H9 (cell line): ENCODE measurements at regions not wholly inside any gene's neighbourhood (a gene's known extent, or its start where the extent isn't known, plus 50 kb on each side); places are given as distances from the start of the nearest gene placed in this dataset.

Experiments
- DNase-seq: peaks from one replicate; pipeline ENCODE4 v3.0.0-alpha.2; 2017
- H2AFZ ChIP-seq: one replicate; pipeline ENCODE4 v1.6.1; 2013; ENCODE audit warnings: mild to moderate bottlenecking, low read length, control low read depth, moderate library complexity
- H2AK5ac ChIP-seq: 2 replicates; pipeline ENCODE4 v1.6.1; 2013; ENCODE audit warnings: low read length, control low read depth, mixed read lengths; ENCODE audit not compliant: insufficient read length
- H2BK120ac ChIP-seq: one replicate; pipeline ENCODE4 v1.6.1; 2013; ENCODE audit warnings: low read depth, mild to moderate bottlenecking, low read length, control low read depth, inconsistent platforms; ENCODE audit not compliant: poor library complexity, severe bottlenecking
- H2BK12ac ChIP-seq: 2 replicates; pipeline ENCODE4 v1.6.1; 2013; ENCODE audit warnings: low read length, control low read depth, mixed read lengths, low read depth; ENCODE audit not compliant: insufficient read length
- H2BK15ac ChIP-seq: 2 replicates; pipeline ENCODE4 v1.6.1; 2013; ENCODE audit warnings: low read depth, low read length, control low read depth
- H2BK20ac ChIP-seq: one replicate; pipeline ENCODE4 v1.6.1; 2013; ENCODE audit warnings: low read depth, mild to moderate bottlenecking, low read length, control low read depth, inconsistent platforms; ENCODE audit not compliant: poor library complexity, severe bottlenecking
- H2BK5ac ChIP-seq: 2 replicates; pipeline ENCODE4 v1.6.1; 2013; ENCODE audit warnings: low read length, control low read depth, mixed read lengths; ENCODE audit not compliant: insufficient read length
- H3K14ac ChIP-seq: 2 replicates; pipeline ENCODE4 v1.6.1; 2013; ENCODE audit warnings: low read length, control low read depth; ENCODE audit not compliant: insufficient read depth
- H3K18ac ChIP-seq: 2 replicates; pipeline ENCODE4 v1.6.1; 2013; ENCODE audit warnings: low read depth, mild to moderate bottlenecking, mixed read lengths, low read length, control low read depth; ENCODE audit not compliant: insufficient read length
- H3K23ac ChIP-seq: 2 replicates; pipeline ENCODE4 v1.6.1; 2013; ENCODE audit warnings: low read length, control low read depth, mixed read lengths, low read depth; ENCODE audit not compliant: insufficient read length
- H3K23me2 ChIP-seq: 2 replicates; pipeline ENCODE4 v1.6.1; 2013; ENCODE audit warnings: low read depth, mild to moderate bottlenecking, mixed read lengths, low read length, control low read depth; ENCODE audit not compliant: insufficient read length, poor library complexity, severe bottlenecking
- H3K27ac ChIP-seq: 2 replicates; pipeline ENCODE4 v1.5.1; 2013; ENCODE audit warnings: low read length, control low read depth, mixed read lengths, low read depth; ENCODE audit not compliant: insufficient read length
- H3K27me3 ChIP-seq: 2 replicates; pipeline ENCODE4 v1.6.1; 2013; ENCODE audit warnings: low read length, control low read depth, inconsistent platforms; ENCODE audit not compliant: insufficient read depth
- H3K4ac ChIP-seq: 2 replicates; pipeline ENCODE4 v1.6.1; 2013; ENCODE audit warnings: low read depth, mild to moderate bottlenecking, control low read depth, inconsistent platforms, low read length, moderate library complexity
- H3K4me1 ChIP-seq: 2 replicates; pipeline ENCODE4 v1.6.1; 2013; ENCODE audit warnings: low read length, control low read depth, inconsistent platforms; ENCODE audit not compliant: insufficient read depth
- H3K4me2 ChIP-seq: 2 replicates; pipeline ENCODE4 v1.6.1; 2013; ENCODE audit warnings: low read length, control low read depth, mixed read lengths; ENCODE audit not compliant: insufficient read length, insufficient read depth
- H3K56ac ChIP-seq: 2 replicates; pipeline ENCODE4 v1.6.1; 2013; ENCODE audit warnings: low read depth, mild to moderate bottlenecking, mixed read lengths, low read length, control low read depth; ENCODE audit not compliant: insufficient read length
- H3K79me1 ChIP-seq: 2 replicates; pipeline ENCODE4 v1.6.1; 2013; ENCODE audit warnings: low read depth, mild to moderate bottlenecking, moderate library complexity, low read length, control low read depth, inconsistent platforms; ENCODE audit not compliant: insufficient read depth, poor library complexity, severe bottlenecking
- H3K79me2 ChIP-seq: 2 replicates; pipeline ENCODE4 v1.6.1; 2013; ENCODE audit warnings: low read length, control low read depth, inconsistent platforms; ENCODE audit not compliant: insufficient read depth
- H3K9ac ChIP-seq: 2 replicates; pipeline ENCODE4 v1.6.1; 2013; ENCODE audit warnings: low read length, control low read depth, mixed read lengths; ENCODE audit not compliant: insufficient read length; ENCODE audit errors: extremely low read depth
- H3K9me3 ChIP-seq: one replicate; pipeline ENCODE4 v1.6.1; 2013; ENCODE audit warnings: low read depth, low read length, inconsistent platforms; ENCODE audit not compliant: control insufficient read depth
- H3T11ph ChIP-seq: one replicate; pipeline ENCODE4 v1.6.1; 2013; ENCODE audit warnings: mild to moderate bottlenecking, low read length, control low read depth, inconsistent platforms
- H4K20me1 ChIP-seq: one replicate; pipeline ENCODE4 v1.6.1; 2013; ENCODE audit not compliant: control insufficient read depth, insufficient read length, insufficient read depth
- H4K5ac ChIP-seq: 2 replicates; pipeline ENCODE4 v1.6.1; 2013; ENCODE audit warnings: low read depth, mild to moderate bottlenecking, mixed read lengths, low read length, control low read depth; ENCODE audit not compliant: insufficient read length
- H4K8ac ChIP-seq: replicated peaks from 2 replicates; pipeline ENCODE4 v1.6.1; 2013; ENCODE audit warnings: low read length, control low read depth, mixed read lengths, low read depth; ENCODE audit not compliant: insufficient read length
- H4K91ac ChIP-seq: 2 replicates; pipeline ENCODE4 v1.6.1; 2013; ENCODE audit warnings: low read depth, mild to moderate bottlenecking, moderate library complexity, mixed read lengths, low read length, control low read depth; ENCODE audit not compliant: insufficient read length
- H3K27ac Mint-ChIP-seq, 3 experiments: 2 replicates in 2 of 3; 3 replicates in 1 of 3; pipeline ENCODE4 v1.8.0; 2020 to 2021; ENCODE audit warnings: mixed read lengths in 3 of 3, mild to moderate bottlenecking in 1 of 3, moderate library complexity in 1 of 3
- H3K27me3 Mint-ChIP-seq: 2 replicates; pipeline ENCODE4 v1.8.0; 2021; ENCODE audit warnings: low read depth, mild to moderate bottlenecking, moderate library complexity, mixed read lengths
- H3K36me3 Mint-ChIP-seq, 3 experiments: 2 replicates in 2 of 3; 3 replicates in 1 of 3; pipeline ENCODE4 v1.8.0; 2020 to 2021; ENCODE audit warnings: low read depth in 3 of 3, mixed read lengths in 3 of 3; ENCODE audit not compliant: insufficient read depth in 1 of 3
- H3K4me1 Mint-ChIP-seq, 2 experiments: 2 replicates each; pipeline ENCODE4 v1.8.0; 2020; ENCODE audit warnings: mixed read lengths in 2 of 2
- H3K4me3 Mint-ChIP-seq, 2 experiments: 2 replicates in 1 of 2; 3 replicates in 1 of 2; pipeline ENCODE4 v1.8.0; 2020 to 2021; ENCODE audit warnings: mild to moderate bottlenecking in 2 of 2, mixed read lengths in 2 of 2, moderate library complexity in 1 of 2
- H3K9me3 Mint-ChIP-seq, 2 experiments: 2 replicates in 1 of 2; 3 replicates in 1 of 2; pipeline ENCODE4 v1.8.0; 2020; ENCODE audit warnings: mild to moderate bottlenecking in 2 of 2, mixed read lengths in 2 of 2, moderate library complexity in 1 of 2
- CTCF ChIP-seq: fragments of 200-600 bp; sonication (generic); conservative IDR thresholded peaks from 3 replicates; pipeline ENCODE4 v1.8.0; 2021; ENCODE audit warnings: antibody characterized with exemption, mild to moderate bottlenecking

GRCh38 chr4:170398218-170398617 lies 308.5 kb upstream of the AADAT start:
- H3K18ac ChIP-seq: no peak overlapping the region
- no peak overlapping the region for H2AK5ac ChIP-seq
- H3K14ac ChIP-seq: no peak overlapping the region
- H3K56ac ChIP-seq: no peak overlapping the region
- no peak overlapping the region for H3K23ac ChIP-seq
- peaks cover 0 to 7% (median 2%) of the 10 kb centered on the region in 3 experiments; a peak in 3 of 7 replicates for H3K36me3 Mint-ChIP-seq
- no peaks in the 10 kb centered on the region for H3K27me3 Mint-ChIP-seq
- no peak overlapping the region for H3K4ac ChIP-seq
- H3K9me3 ChIP-seq: no peaks in the 10 kb centered on the region
- no peak overlapping the region for H4K8ac ChIP-seq
- no peaks in the 10 kb centered on the region for H3K79me1 ChIP-seq
- H3K27me3 ChIP-seq: no peaks in the 10 kb centered on the region
- no peak overlapping the region for H2BK5ac ChIP-seq
- H3K4me2 ChIP-seq: no peak overlapping the region
- H3K27ac Mint-ChIP-seq: no peak overlapping the region
- no peaks in the 10 kb centered on the region for H4K20me1 ChIP-seq
- no peak overlapping the region for H3K4me3 Mint-ChIP-seq
- no peaks in the 10 kb centered on the region for H3K23me2 ChIP-seq
- no peak overlapping the region for H2BK12ac ChIP-seq
- no peaks in the 10 kb centered on the region for H3K4me1 Mint-ChIP-seq
- no peak overlapping the region for H3K9ac ChIP-seq
- no peak overlapping the region for H2AFZ ChIP-seq
- no peak overlapping the region for H2BK15ac ChIP-seq
- H4K91ac ChIP-seq: no peak overlapping the region
- no peak for TF ChIP-seq CTCF
- H3K79me2 ChIP-seq: no peaks in the 10 kb centered on the region
- no peak for DNase-seq
- H3K4me1 ChIP-seq: no peaks in the 10 kb centered on the region
- H2BK20ac ChIP-seq: no peak overlapping the region
- H4K5ac ChIP-seq: no peak overlapping the region
- no peak overlapping the region for H3K27ac ChIP-seq
- no peak overlapping the region for H2BK120ac ChIP-seq
- no peak overlapping the region for H3T11ph ChIP-seq
- H3K9me3 Mint-ChIP-seq: peaks cover 6 to 8% of the 10 kb centered on the region in 2 experiments; a peak in 4 of 5 replicates
